ENCODE measurements at regions not wholly inside any gene's neighbourhood (a gene's known extent, or its start where the extent isn't known, plus 50 kb on each side); places are given as distances from the start of the nearest gene placed in this dataset.
"Not testable (repeated sequence)": the region's sequence is repeated elsewhere in the genome, so short reads cannot be mapped to it uniquely, and the experiment has no call there.

DNA sequence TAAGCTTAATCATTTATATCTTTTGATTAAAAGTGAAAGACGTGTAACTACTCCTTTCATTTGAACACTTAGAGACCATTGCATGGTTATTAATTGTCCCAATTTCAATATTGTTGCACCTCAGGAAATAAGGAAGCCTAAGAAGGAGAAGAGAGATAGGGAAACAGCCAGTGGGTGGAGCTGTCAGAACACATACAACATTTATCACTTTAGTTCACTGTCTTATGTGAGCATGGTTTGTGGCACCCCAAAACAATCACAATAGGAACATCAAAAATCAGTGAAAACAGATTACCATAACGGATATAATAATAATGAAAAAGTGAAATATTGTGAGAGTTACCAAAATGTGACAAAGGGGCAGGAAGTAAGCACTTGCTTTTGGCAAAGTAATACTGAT lies 689.9 kb downstream of the TTLL7 start:
- H3K36me3 ChIP-seq; H3K27ac ChIP-seq; intact Hi-C loops (cut with DNase I; ENCODE audit: low total_unique reads); DNase-seq (ENCODE audit: low spot score in 2 of 2); H3K4me1 ChIP-seq; H3K27me3 ChIP-seq; H3K9me3 ChIP-seq; H3K4me3 ChIP-seq: not testable (repeated sequence)

DNA sequence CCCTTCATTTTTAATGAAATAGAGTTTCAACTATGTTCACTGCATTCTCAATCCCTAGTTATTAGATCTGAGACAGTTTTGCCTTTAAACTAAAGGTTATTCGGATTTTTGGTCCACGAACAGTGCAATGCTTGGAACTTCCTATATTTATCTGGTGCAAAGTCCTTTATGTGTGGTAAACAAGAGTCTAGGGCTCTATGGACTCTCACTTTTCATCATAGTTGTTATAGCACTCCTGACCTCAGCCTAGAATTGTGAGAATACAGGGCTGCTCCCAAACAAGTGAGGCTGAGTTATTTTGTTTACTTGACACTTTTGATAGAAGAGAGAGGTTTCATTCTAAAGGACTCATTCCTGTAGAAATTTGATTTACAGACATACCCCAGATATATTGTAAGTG lies 692.1 kb downstream of the TTLL7 start:
- H3K9me3 ChIP-seq; H3K36me3 ChIP-seq; H3K4me1 ChIP-seq; DNase-seq (ENCODE audit: low spot score in 2 of 2); H3K4me3 ChIP-seq; intact Hi-C loops (cut with DNase I; ENCODE audit: low total_unique reads); H3K27ac ChIP-seq; H3K27me3 ChIP-seq: not testable (repeated sequence)

DNA sequence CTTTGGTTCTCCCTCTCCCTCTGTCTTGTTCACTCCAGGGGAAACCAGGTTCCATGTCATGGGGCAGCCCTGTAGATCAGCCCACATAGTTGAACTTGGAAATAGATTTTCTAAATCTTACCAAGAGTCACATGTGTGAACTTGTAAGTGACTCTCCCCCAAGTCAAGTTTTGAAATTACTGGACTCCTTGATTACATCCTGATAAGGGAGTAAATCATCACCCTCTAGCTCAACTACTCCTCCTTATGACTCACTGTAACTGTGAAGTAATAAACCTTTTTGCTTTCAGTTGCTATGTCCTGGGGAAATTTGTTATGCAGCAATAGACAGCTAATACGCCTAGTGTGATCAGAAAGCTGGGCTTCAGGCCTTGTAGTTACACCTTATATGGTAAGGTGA lies 703.3 kb downstream of the TTLL7 start:
- H3K36me3 ChIP-seq; H3K9me3 ChIP-seq; intact Hi-C loops (cut with DNase I; ENCODE audit: low total_unique reads); H3K27me3 ChIP-seq; H3K4me1 ChIP-seq; DNase-seq (ENCODE audit: low spot score in 2 of 2); H3K27ac ChIP-seq; H3K4me3 ChIP-seq: not testable (repeated sequence)

DNA sequence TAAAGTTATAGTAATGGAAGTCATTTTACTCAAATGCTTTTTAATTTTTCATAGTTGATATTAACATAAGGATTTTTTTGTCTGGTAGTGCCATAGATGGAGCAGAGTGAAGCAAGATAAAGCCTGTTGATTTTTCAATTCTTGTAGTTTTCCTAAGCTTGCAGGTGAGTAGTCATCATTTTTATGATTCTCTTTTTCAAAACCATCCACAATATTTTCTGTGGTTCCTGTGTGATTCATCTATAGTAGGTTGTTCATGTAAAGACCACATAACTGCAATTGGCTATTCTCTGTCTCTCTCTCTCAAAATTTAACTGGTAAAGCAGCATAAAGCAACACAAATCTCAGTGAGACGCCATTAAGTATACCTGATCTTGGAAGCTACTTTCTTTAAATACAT lies 711.5 kb downstream of the TTLL7 start:
- not testable (repeated sequence) for H3K4me3 ChIP-seq

DNA sequence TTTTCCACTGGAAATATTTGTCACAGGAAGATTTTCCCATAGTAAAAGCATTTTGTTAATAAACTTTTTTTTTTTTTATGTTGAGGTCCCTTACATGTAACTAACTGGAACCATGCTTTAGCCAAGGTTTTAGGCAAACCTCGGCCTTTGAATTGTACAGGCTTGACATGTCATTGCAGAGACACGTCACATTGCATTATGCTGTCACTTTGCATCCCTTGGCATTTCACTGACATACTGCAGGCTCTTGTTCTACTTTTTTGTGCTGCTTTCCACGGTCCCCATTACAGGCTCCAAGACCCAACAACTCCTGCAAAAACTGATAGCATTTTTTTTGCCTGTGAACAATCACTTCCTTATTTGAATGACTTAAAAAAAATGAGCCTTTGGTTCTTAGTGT lies 724.3 kb downstream of the TTLL7 start:
- H3K4me1 ChIP-seq; H3K27me3 ChIP-seq; DNase-seq (ENCODE audit: low spot score in 2 of 2); H3K27ac ChIP-seq; H3K4me3 ChIP-seq; H3K9me3 ChIP-seq; intact Hi-C loops (cut with DNase I; ENCODE audit: low total_unique reads); H3K36me3 ChIP-seq: not testable (repeated sequence)

More for the DNA sequence above, 711.5 kb downstream of the TTLL7 start:
- H3K27ac ChIP-seq; H3K36me3 ChIP-seq; H3K4me1 ChIP-seq; DNase-seq (ENCODE audit: low spot score in 2 of 2); H3K9me3 ChIP-seq; intact Hi-C loops (cut with DNase I; ENCODE audit: low total_unique reads); H3K27me3 ChIP-seq: not testable (repeated sequence)

DNA sequence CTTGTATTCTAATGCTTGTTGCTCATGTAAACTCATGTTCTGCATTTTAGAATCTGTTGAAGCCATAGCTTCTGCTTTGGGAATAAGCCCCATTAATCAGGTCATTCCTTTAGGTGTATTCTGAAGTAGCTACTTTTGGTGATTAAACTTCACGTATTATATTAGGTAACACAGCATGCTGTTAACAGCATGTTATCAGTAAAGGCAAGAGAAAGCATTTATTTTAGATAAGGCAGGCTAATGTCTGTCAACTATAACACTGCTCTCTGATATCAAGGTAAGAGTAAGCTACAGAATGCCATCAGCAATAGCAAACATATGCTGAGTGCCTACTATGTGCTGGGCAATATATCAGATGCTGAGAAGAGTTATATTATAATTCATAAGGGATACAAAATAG lies 726.4 kb downstream of the TTLL7 start:
- intact Hi-C loops (cut with DNase I; ENCODE audit: low total_unique reads); H3K27ac ChIP-seq; H3K4me3 ChIP-seq; H3K9me3 ChIP-seq; H3K27me3 ChIP-seq; H3K4me1 ChIP-seq; H3K36me3 ChIP-seq; DNase-seq (ENCODE audit: low spot score in 2 of 2): not testable (repeated sequence)

DNA sequence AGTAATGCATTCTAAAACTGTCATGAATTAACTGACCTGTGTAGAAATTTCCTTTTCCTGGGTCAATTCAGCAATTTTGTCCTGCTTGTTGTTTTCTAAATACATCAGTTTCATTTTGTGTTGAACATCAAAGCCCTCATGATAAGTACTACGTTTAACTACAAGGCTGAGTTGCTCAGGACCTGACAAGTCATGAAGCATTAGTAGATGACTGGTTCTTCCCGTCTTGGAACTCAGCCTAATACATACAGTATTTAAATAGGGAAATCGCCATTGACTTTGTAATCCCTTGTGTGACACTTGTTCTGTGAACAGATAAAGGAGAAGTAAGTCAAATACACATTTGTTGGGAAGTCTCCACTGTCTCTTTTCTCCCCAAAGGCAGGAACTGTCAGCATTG lies 727.1 kb downstream of the TTLL7 start:
- H3K9me3 ChIP-seq; H3K36me3 ChIP-seq; H3K27me3 ChIP-seq; intact Hi-C loops (cut with DNase I; ENCODE audit: low total_unique reads); H3K4me3 ChIP-seq; H3K4me1 ChIP-seq; DNase-seq (ENCODE audit: low spot score in 2 of 2); H3K27ac ChIP-seq: not testable (repeated sequence)

DNA sequence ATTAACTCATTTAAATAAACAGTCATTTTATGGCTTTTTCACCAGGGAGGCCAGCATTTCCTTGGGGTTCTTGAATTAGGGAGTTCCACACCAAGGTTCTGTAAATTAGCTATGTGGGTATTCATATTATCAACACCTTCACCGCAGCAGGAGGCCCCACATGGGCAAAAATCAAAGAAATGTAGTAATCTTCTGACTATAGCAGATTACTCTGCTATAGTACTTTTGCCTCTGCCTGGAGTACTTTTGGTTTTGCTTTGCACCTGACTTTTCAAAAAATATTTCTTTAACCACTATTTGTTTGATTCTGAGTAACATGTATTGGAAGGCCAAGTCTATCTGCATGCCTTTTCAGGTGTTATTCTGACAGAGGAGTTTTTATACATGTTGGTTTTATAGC lies 728.1 kb downstream of the TTLL7 start:
- H3K4me3 ChIP-seq; DNase-seq (ENCODE audit: low spot score in 2 of 2); H3K36me3 ChIP-seq; H3K4me1 ChIP-seq; H3K27ac ChIP-seq; H3K9me3 ChIP-seq; intact Hi-C loops (cut with DNase I; ENCODE audit: low total_unique reads); H3K27me3 ChIP-seq: not testable (repeated sequence)

DNA sequence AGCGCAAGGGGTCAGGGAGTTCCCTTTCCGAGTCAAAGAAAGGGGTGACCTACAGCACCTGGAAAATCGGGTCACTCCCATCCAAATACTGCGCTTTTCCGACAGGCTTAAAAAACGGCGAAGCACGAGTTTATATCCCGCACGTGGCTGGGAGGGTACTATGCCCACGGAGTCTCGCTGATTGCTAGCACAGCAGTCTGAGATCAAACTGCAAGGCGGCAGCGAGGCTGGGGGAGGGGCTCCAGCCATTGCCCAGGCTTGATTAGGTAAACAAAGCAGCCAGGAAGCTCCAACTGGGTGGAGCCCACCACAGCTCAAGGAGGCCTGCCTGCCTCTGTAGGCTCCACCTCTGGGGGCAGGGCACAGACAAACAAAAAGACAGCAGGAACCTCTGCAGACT lies 735.1 kb downstream of the TTLL7 start:
- H3K4me1 ChIP-seq; H3K4me3 ChIP-seq; H3K9me3 ChIP-seq; intact Hi-C loops (cut with DNase I; ENCODE audit: low total_unique reads); DNase-seq (ENCODE audit: low spot score in 2 of 2); H3K27ac ChIP-seq; H3K36me3 ChIP-seq; H3K27me3 ChIP-seq: not testable (repeated sequence)

DNA sequence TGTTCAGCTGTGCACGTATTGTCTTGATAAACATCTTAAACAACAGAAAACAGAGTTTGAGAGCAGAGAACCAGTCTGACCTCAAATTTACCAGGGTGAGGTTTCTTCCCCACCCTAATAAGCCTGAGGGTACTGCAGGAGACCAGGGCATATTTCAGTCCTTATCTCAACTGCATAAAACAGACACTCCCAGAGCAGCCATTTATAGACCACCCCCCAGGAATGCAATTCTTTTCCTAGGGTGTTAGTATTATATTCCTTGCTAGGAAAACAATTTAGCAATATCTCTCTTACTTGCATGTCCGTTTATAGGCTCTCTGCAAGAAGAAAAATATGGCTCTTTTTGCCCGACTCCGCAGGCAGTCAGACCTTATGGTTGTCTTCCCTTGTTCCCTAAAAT lies 747.2 kb downstream of the TTLL7 start:
- H3K36me3 ChIP-seq; H3K4me3 ChIP-seq; H3K4me1 ChIP-seq; intact Hi-C loops (cut with DNase I; ENCODE audit: low total_unique reads); H3K27me3 ChIP-seq; H3K27ac ChIP-seq; DNase-seq (ENCODE audit: low spot score in 2 of 2): not testable (repeated sequence)
- peaks cover 9 to 27% of the 10 kb centered on the region in 2 donors for H3K9me3 ChIP-seq

DNA sequence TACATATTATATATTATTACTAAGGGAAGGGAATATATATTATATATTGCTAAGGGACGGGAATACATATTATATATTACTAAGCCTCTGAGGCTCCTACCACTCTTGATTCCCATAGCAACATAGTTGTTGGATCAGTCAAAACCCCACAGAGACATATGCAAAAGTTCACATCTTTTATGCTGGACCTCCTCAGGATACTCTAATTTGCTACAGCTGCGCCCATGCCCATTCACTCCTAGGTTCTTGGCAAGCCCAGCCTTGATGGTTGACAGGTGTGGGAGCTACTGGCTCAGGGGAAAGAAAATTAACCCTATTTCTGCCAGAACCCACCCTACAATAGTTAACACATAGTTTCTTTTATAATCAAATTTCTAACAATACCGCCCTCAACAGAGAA lies 752.2 kb downstream of the TTLL7 start:
- DNase-seq (ENCODE audit: low spot score in 2 of 2); H3K4me1 ChIP-seq; H3K9me3 ChIP-seq; H3K27ac ChIP-seq; H3K27me3 ChIP-seq; H3K36me3 ChIP-seq; intact Hi-C loops (cut with DNase I; ENCODE audit: low total_unique reads); H3K4me3 ChIP-seq: not testable (repeated sequence)

DNA sequence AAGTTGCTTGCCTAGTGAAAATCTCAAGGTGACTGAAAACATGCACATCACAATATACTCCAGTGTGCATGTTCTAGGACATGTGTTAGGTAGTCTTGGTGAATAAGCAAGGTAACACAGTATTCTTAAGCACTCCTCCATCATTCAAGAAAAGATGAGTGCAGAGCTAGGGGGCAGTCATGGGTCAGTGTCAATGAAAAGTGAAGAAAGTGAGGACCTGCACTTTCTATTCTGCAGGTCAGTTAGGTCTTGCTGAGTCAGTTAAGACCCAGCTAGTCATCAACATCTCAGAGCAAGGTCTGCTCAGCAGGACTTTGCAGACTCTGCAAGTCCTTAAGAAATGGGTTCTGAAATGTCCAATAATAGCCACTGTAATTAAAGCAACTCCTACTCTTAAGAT lies 754.1 kb downstream of the TTLL7 start:
- intact Hi-C loops (cut with DNase I; ENCODE audit: low total_unique reads); H3K36me3 ChIP-seq; H3K9me3 ChIP-seq; H3K4me3 ChIP-seq; H3K4me1 ChIP-seq; DNase-seq (ENCODE audit: low spot score in 2 of 2); H3K27me3 ChIP-seq; H3K27ac ChIP-seq: not testable (repeated sequence)

DNA sequence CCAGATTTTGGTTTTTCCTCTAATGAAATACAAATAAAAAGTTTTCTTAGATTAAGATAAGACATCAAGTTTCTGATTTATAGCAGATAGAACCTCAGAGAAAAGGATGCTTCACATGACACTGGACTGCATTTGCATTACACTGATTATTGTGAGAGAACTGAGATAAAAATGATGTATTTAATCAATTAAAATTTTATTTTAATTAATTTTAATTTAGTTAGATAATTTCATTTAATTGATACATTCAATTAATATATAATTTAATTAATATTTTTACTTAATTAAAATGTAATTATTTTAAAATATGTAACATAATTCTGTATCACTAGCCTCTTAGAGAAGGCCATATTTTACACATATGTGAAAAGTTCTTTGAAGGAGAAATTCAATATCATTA lies 759.4 kb downstream of the TTLL7 start:
- H3K4me3 ChIP-seq; H3K4me1 ChIP-seq; intact Hi-C loops (cut with DNase I; ENCODE audit: low total_unique reads); H3K36me3 ChIP-seq; H3K9me3 ChIP-seq; H3K27me3 ChIP-seq; H3K27ac ChIP-seq; DNase-seq (ENCODE audit: low spot score in 2 of 2): not testable (repeated sequence)

DNA sequence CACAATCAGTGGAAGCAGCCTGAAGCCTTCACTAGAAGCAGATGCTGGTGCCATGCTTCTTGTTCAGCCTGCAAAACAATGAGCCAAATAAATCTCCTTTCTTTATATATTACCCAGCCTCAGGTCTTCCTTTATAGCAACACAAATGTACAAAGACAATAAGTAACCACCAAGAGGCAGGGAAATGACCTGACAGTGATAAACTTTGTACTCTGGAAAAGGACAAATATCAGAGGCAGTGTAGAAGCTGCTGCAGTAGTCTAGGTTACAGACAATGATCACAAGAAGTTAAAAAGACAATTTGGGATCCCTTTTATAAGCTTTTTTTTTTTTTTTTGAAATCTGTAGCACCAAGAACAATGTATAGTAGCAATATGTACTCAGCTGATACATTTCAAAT lies 760.3 kb downstream of the TTLL7 start:
- intact Hi-C loops (cut with DNase I; ENCODE audit: low total_unique reads); H3K4me1 ChIP-seq; H3K27me3 ChIP-seq; DNase-seq (ENCODE audit: low spot score in 2 of 2); H3K9me3 ChIP-seq; H3K36me3 ChIP-seq; H3K4me3 ChIP-seq; H3K27ac ChIP-seq: not testable (repeated sequence)

DNA sequence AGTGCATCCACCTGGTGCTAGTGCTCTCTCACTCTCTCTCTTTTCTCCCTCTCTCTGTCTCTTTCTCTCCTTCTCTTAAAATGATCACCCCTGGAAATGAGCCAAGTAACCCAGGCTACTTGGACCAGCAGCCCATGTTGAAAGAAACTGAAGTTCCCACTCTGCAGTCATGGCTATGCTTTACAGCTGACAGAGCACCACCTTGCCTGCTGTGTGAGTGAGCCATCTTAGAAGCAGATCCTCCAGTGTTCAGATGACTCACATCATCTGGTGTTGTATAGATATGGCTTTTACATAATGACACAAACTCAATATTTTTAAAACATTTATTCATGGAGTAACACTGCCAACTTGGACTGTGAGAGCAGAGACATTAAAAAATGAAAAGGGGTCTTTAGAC lies 779.1 kb downstream of the TTLL7 start:
- H3K4me1 ChIP-seq; H3K9me3 ChIP-seq; H3K4me3 ChIP-seq; intact Hi-C loops (cut with DNase I; ENCODE audit: low total_unique reads); H3K27me3 ChIP-seq; H3K36me3 ChIP-seq; DNase-seq (ENCODE audit: low spot score in 2 of 2); H3K27ac ChIP-seq: not testable (repeated sequence)
